WI38 (cell line): ENCODE measurements at regions not wholly inside any gene's neighbourhood (a gene's known extent, or its start where the extent isn't known, plus 50 kb on each side); places are given as distances from the start of the nearest gene placed in this dataset.

Experiments used
- H3K4me3 ChIP-seq: 2 replicates; pipeline ENCODE4 v1.5.1; 2011; ENCODE audit warnings: low read depth, mild to moderate bottlenecking, control low read depth, low read length
- CTCF ChIP-seq: IDR thresholded peaks from 2 replicates; pipeline ENCODE4 v1.5.1; 2012; ENCODE audit warnings: low read depth, mild to moderate bottlenecking, control low read depth, low read length

- no peak for TF ChIP-seq CTCF
- no peak overlapping the region for H3K4me3 ChIP-seq
Observed at GRCh38 chr3:43180027-43180426, 74.1 kb upstream of the POMGNT2 start.

- H3K4me3 ChIP-seq, result no peak overlapping the region
- TF ChIP-seq CTCF, result no peak
Observed at GRCh38 chr3:43178891-43179366, 73.0 kb upstream of the POMGNT2 start.

GRCh38 chr3:43177085-43177484 lies 71.2 kb upstream of the POMGNT2 start:
- no peak overlapping the region for H3K4me3 ChIP-seq
- no peak for TF ChIP-seq CTCF

- H3K4me3 ChIP-seq, result no peak overlapping the region
- TF ChIP-seq CTCF, result no peak
Observed at GRCh38 chr3:43176666-43177065, 70.8 kb upstream of the POMGNT2 start.

GRCh38 chr3:43175541-43175940 lies 69.7 kb upstream of the POMGNT2 start:
- TF ChIP-seq CTCF, result no peak
- H3K4me3 ChIP-seq, result no peak overlapping the region

GRCh38 chr3:43173949-43174348 lies 68.1 kb upstream of the POMGNT2 start:
- no peak overlapping the region for H3K4me3 ChIP-seq
- TF ChIP-seq CTCF, result no peak

GRCh38 chr3:43171748-43172147 lies 65.9 kb upstream of the POMGNT2 start:
- no peak for TF ChIP-seq CTCF
- H3K4me3 ChIP-seq, result no peak overlapping the region
